Breast epithelium (tissue), 4 donors: ENCODE measurements at regions not wholly inside any gene's neighbourhood (a gene's known extent, or its start where the extent isn't known, plus 50 kb on each side); places are given as distances from the start of the nearest gene placed in this dataset.
A peak's percentile ranks its signal among the peaks of the same experiment; 100 is the strongest.

ENCODE experiments used
- DNase-seq, 2 donors: peaks; one replicate each; pipeline ENCODE4 v3.0.0-alpha.2; 2019; ENCODE audit warnings: low spot score in 2 of 2
- H3K27ac ChIP-seq, 2 donors: fragments of 200-600 bp; sonication (generic) in 1 of 2; one replicate each; pipeline ENCODE4 v1.5.1; 2016 to 2019; ENCODE audit warnings: mild to moderate bottlenecking in 1 of 2
- H3K27me3 ChIP-seq, 2 donors: fragments of 200-600 bp; sonication (generic) in 1 of 2; one replicate each; pipeline versions ENCODE4 v1.5.1 to v1.6.0; 2017 to 2019; ENCODE audit warnings: control low read depth in 1 of 2, mild to moderate bottlenecking in 1 of 2
- H3K36me3 ChIP-seq: fragments of 200-600 bp; one replicate; pipeline ENCODE4 v1.5.1; 2019
- H3K4me1 ChIP-seq, 2 donors: fragments of 200-600 bp; sonication (generic); one replicate each; pipeline ENCODE4 v1.5.1; 2016 to 2019; ENCODE audit warnings: control low read depth in 1 of 2
- H3K4me3 ChIP-seq, 3 donors: fragments of 200-600 bp; sonication (generic); 1 replicate in 2 of 3; 2 replicates in 1 of 3; pipeline ENCODE4 v1.5.1; 2016 to 2019; ENCODE audit warnings: mild to moderate bottlenecking in 3 of 3, moderate library complexity in 2 of 3
- H3K9me3 ChIP-seq, 2 donors: fragments of 200-600 bp; sonication (generic) in 1 of 2; one replicate each; pipeline ENCODE4 v1.5.1; 2016 to 2019; ENCODE audit warnings: control low read depth in 1 of 2
- POLR2A ChIP-seq: fragments of 450-650 bp; IDR thresholded peaks from one replicate; pipeline ENCODE4 v1.6.1; 2016; ENCODE audit warnings: antibody characterized with exemption, mild to moderate bottlenecking, moderate library complexity
- POLR2AphosphoS5 ChIP-seq, 3 donors: sonication (generic); formaldehyde crosslinking; IDR thresholded peaks; one replicate each; pipeline ENCODE4 v1.6.1; 2017; ENCODE audit warnings: antibody characterized with exemption in 3 of 3
- intact Hi-C: fragments of 100-400 bp; cut with DNase I; formaldehyde crosslinking; loops from one replicate; pipeline ENCODE4 v1.15.1; 2023; ENCODE audit warnings: low total_unique reads
- TF ChIP-seq, protein P1 (sequence below), 3 donors: fragments of 450-650 bp; IDR thresholded peaks; one replicate each; pipeline ENCODE4 v1.5.1; 2016 to 2017; ENCODE audit warnings: antibody characterized with exemption in 3 of 3, mild to moderate bottlenecking in 3 of 3, moderate library complexity in 3 of 3

DNA sequence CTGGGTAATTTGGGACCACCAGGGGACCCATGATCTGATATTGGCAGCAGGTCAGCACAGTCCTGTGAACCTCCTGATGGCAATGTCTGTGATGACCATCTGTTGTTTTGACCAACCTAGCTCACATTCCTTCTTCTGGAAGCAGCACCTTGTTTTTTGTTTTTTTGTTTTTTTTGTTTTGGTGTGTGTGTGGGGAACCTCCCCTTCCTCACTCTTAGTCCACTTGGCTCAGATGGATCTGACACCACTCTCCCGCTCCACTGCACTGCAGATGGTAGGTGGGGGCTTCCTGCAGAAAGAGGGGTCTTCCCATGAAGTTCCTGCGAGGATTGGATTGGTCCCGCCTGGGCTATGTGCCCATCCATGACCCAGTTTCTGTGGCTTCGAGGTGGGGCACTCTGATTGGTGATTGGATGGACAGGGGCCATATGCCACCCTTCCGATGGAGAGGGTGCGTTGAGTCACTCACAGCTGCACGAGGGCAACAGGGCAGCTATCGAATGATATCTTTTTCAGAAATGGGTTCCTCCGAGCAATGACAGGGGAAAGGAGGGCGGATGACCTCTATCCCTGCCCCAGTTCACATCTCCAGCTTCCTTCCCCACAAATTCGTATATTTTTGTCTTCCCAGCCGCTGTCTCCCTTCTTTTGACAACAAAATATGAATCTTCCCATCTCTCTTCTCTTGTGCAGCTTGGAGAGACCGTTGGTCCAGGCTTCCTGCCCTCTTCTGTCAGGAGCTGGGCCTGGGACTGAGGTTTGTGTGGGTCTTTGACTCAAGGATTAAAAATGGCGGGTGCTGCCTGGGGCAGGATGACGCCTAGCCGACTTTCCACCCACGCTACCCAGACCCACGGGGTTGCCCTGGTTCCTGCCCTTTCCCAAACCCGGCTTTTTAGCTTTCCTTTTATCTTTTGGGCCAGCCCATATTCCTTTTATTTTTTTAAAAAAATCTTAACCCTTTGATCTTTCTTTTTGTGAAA lies 132.1 kb upstream of the KCNG1 start:
- Histone ChIP-seq H3K4me3 (no peak overlapping the region), H3K4me1 (no peaks in the 10 kb centered on the region), H3K36me3 (no peaks in the 10 kb centered on the region), H3K9me3 (no peaks in the 10 kb centered on the region), H3K27ac (peak overlapping the region in 1 of 2 donors; percentile 47), H3K27me3 (no peaks in the 10 kb centered on the region)
- no peak for DNase-seq
- TF ChIP-seq, protein P1, sequence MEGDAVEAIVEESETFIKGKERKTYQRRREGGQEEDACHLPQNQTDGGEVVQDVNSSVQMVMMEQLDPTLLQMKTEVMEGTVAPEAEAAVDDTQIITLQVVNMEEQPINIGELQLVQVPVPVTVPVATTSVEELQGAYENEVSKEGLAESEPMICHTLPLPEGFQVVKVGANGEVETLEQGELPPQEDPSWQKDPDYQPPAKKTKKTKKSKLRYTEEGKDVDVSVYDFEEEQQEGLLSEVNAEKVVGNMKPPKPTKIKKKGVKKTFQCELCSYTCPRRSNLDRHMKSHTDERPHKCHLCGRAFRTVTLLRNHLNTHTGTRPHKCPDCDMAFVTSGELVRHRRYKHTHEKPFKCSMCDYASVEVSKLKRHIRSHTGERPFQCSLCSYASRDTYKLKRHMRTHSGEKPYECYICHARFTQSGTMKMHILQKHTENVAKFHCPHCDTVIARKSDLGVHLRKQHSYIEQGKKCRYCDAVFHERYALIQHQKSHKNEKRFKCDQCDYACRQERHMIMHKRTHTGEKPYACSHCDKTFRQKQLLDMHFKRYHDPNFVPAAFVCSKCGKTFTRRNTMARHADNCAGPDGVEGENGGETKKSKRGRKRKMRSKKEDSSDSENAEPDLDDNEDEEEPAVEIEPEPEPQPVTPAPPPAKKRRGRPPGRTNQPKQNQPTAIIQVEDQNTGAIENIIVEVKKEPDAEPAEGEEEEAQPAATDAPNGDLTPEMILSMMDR (IDR thresholded peaks at IDR 0.05): no peak
- no peak for TF ChIP-seq POLR2AphosphoS5 (IDR thresholded peaks at IDR 0.05)
- intact Hi-C loops: no loop called here

DNA sequence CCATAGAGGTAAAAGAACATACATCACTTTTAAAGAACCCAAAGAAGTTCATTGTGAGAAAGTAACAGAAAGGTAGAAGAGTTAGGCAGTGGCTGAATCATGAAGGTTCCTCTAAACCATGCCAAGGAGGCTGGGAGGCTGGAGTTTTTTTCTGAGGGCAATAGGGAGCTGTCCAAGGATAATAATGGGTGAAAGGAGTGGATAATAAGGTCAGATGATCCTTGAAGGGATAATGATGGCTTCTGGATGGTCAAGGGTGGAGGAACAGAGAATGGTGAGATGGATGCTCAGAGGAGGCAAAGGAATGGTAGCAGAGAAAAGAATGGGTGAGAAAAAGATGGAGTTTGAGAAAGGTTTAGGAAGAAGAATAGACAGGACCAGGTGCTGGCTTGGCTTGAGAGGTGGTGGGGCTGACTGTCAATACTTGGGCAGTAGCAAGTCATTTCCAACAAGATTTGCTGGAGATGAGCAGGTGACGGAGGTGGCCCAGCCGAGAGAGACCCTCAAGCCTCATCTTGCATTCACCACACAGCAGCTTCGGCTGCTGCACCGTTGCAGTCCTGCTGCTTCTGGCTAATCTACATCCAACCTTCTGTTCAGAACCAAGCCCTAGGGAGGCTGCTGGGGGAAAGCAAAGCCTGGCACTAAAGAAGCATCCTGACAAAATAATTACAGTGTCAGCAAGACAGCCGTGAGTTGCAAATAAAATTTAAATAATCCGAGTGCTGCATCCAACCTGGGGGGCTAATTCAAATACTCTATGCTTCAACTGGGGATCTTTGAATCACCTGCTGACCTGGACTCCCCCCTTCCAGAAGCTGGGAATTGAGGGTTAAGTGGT lies 131.2 kb upstream of the KCNG1 start:
- Histone ChIP-seq H3K36me3 (no peaks in the 10 kb centered on the region), H3K4me1 (no peaks in the 10 kb centered on the region), H3K4me3 (no peak overlapping the region), H3K9me3 (no peaks in the 10 kb centered on the region), H3K27me3 (no peaks in the 10 kb centered on the region), H3K27ac (no peak overlapping the region)
- TF ChIP-seq, protein P1 (IDR thresholded peaks at IDR 0.05): no peak
- no peak for TF ChIP-seq POLR2A
- TF ChIP-seq POLR2AphosphoS5 (IDR thresholded peaks at IDR 0.05): no peak
- intact Hi-C loops: no loop called here
- no peak for DNase-seq

DNA sequence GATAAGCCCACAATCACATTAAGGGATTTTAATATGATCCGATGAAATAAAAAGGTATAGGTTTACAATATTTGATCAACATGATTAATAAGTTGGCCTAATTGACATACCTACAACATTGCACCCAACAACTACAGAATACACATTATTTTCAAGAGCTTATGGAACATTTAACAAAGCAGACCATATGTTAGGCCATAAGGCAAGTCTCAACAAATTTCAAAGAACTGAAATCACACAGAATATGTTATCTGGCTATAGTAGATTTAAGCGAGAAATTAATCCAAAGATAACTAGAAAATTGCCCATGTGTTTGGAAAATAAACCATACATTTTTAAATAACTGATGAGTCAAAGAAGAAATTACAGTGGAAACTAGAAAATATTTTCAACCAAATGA lies 126.0 kb upstream of the KCNG1 start:
- Histone ChIP-seq H3K27ac (no peak overlapping the region), H3K4me1 (no peaks in the 10 kb centered on the region), H3K9me3 (peaks cover 0 to 6% of the 10 kb centered on the region in 2 donors), H3K27me3 (no peaks in the 10 kb centered on the region), H3K36me3 (no peaks in the 10 kb centered on the region), H3K4me3 (no peak overlapping the region)
- intact Hi-C loops: loop anchor here (2.0 kb wide), 1 partner anchor 24 kb away; no protein-coding TSS in a partner anchor
- TF ChIP-seq, protein P1 (IDR thresholded peaks at IDR 0.05): no peak
- no peak for TF ChIP-seq POLR2A
- TF ChIP-seq POLR2AphosphoS5 (IDR thresholded peaks at IDR 0.05): no peak
- no peak for DNase-seq

DNA sequence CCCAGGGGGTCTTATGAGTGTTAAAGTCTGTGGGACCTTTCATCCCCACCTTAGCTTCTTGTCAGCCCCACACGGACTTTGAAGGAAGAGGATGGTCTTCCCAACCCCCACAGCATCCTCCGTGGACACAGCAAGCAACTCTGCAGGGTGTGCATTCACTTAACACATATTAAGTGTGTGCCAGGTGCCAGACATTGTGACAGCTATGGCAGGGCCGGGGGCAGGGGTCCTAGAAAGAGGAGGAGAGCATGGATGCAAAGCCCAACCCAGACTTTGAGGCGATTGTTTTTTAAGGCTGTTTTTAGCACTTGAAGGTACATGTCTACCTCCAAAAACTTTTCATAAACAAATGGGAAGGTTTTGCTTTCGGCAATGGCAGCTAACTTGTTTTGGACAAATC lies 121.6 kb upstream of the KCNG1 start:
- TF ChIP-seq, protein P1 (IDR thresholded peaks at IDR 0.05): no peak
- no peak for TF ChIP-seq POLR2AphosphoS5 (IDR thresholded peaks at IDR 0.05)
- no peak for TF ChIP-seq POLR2A
- no peak overlapping the region for H3K27ac ChIP-seq
- no peak for DNase-seq

More for the DNA sequence above, 121.6 kb upstream of the KCNG1 start:
- H3K4me1 ChIP-seq: no peaks in the 10 kb centered on the region
- no peaks in the 10 kb centered on the region for H3K27me3 ChIP-seq
- intact Hi-C loops: no loop called here
- H3K4me3 ChIP-seq: no peak overlapping the region
- peaks cover 0 to 6% of the 10 kb centered on the region in 2 donors for H3K9me3 ChIP-seq
- H3K36me3 ChIP-seq: no peaks in the 10 kb centered on the region
